PFSK-1 (cell line): ENCODE measurements at regions not wholly inside any gene's neighbourhood (a gene's known extent, or its start where the extent isn't known, plus 50 kb on each side); places are given as distances from the start of the nearest gene placed in this dataset.

Experiments used
- POLR2AphosphoS5 ChIP-seq: IDR thresholded peaks from 2 replicates; pipeline ENCODE4 v1.6.1; 2012; ENCODE audit warnings: low read depth, mild to moderate bottlenecking, control low read depth, low read length, moderate library complexity
- REST ChIP-seq, 2 experiments: IDR thresholded peaks; 2 replicates each; pipeline versions ENCODE4 v1.6.1 to v1.8.0; 2011 to 2012; ENCODE audit warnings: low read depth in 2 of 2, low read length in 2 of 2, control low read depth in 1 of 2, inconsistent platforms in 1 of 2, mild to moderate bottlenecking in 1 of 2, moderate library complexity in 1 of 2; ENCODE audit not compliant: insufficient read depth in 1 of 2

GRCh38 chr19:31413353-31413752 lies 64.1 kb upstream of the TSHZ3 start:
- no peak for TF ChIP-seq POLR2AphosphoS5
- no peak for TF ChIP-seq REST (IDR thresholded peaks at IDR 0.05; ENCODE audit: insufficient read depth in 1 of 2, low read depth in 2 of 2, low read length in 2 of 2)
